H1 (cell line): ENCODE measurements at regions not wholly inside any gene's neighbourhood (a gene's known extent, or its start where the extent isn't known, plus 50 kb on each side); places are given as distances from the start of the nearest gene placed in this dataset.
A peak's percentile ranks its signal among the peaks of the same experiment; 100 is the strongest.

Experiments used
- CTCF ChIA-PET: fragments of 300-600 bp; sonication (Branson Sonifier 250); formaldehyde crosslinking; loops from one replicate; lab custom pipeline; 2021; ENCODE audit not compliant: partially characterized antibody; lab: Charles Lee
- POLR2A ChIA-PET: fragments of 300-600 bp; sonication (Branson Sonifier 250); formaldehyde crosslinking; loops from one replicate; lab custom pipeline; 2021; ENCODE audit warnings: inconsistent platforms; ENCODE audit not compliant: partially characterized antibody; lab: Charles Lee
- DNase-seq, 2 experiments: peaks; one replicate each; pipeline versions ENCODE4 v3.0.0 to v3.0.0-alpha.2; 2010 to 2022; ENCODE audit warnings: low spot score in 2 of 2, low read depth in 1 of 2, mixed read lengths in 1 of 2
- FAIRE-seq: peaks from 2 replicates; lab custom pipeline; 2011; peaks lifted over from hg19 to GRCh38; lab: Jason Lieb, UNC
- H2AFZ ChIP-seq: 2 replicates; pipeline ENCODE4 v1.8.1; 2012; ENCODE audit warnings: low read length, inconsistent platforms
- H2AK5ac ChIP-seq: 2 replicates; pipeline ENCODE4 v1.6.1; 2013; ENCODE audit warnings: low read depth, low read length
- H2BK120ac ChIP-seq: replicated peaks from 2 replicates; pipeline ENCODE3; 2013; ENCODE audit warnings: low read depth, low read length, inconsistent platforms
- H2BK12ac ChIP-seq: 2 replicates; pipeline ENCODE4 v1.6.1; 2013; ENCODE audit warnings: low read depth, low read length
- H2BK15ac ChIP-seq: 2 replicates; pipeline ENCODE4 v1.6.1; 2013; ENCODE audit warnings: low read length
- H2BK20ac ChIP-seq: 2 replicates; pipeline ENCODE4 v1.6.1; 2013; ENCODE audit warnings: low read length
- H2BK5ac ChIP-seq: 2 replicates; pipeline ENCODE4 v1.6.1; 2013; ENCODE audit warnings: low read depth, low read length
- H3K14ac ChIP-seq: 2 replicates; pipeline ENCODE4 v1.6.1; 2013; ENCODE audit warnings: inconsistent platforms; ENCODE audit not compliant: insufficient read length
- H3K18ac ChIP-seq: 2 replicates; pipeline ENCODE4 v1.6.1; 2013; ENCODE audit warnings: low read length; ENCODE audit errors: extremely low read depth
- H3K23ac ChIP-seq: 2 replicates; pipeline ENCODE4 v1.6.1; 2013; ENCODE audit warnings: inconsistent platforms; ENCODE audit not compliant: insufficient read length
- H3K23me2 ChIP-seq: 2 replicates; pipeline ENCODE4 v1.6.1; 2013; ENCODE audit warnings: low read depth, low read length
- H3K27ac ChIP-seq: 2 replicates; pipeline ENCODE4 v1.6.1; 2011; ENCODE audit warnings: low read depth, low read length, inconsistent platforms
- H3K27me3 ChIP-seq, 4 experiments: replicated peaks in 1 of 4; 1 replicate in 1 of 4; 2 replicates in 3 of 4; pipeline versions ENCODE4 v1.6.1 to v1.8.1; 2011 to 2013; ENCODE audit warnings: low read length in 3 of 4, mild to moderate bottlenecking in 3 of 4, inconsistent platforms in 2 of 4, mixed read lengths in 2 of 4, moderate library complexity in 1 of 4; ENCODE audit not compliant: control insufficient read depth in 3 of 4, insufficient read depth in 3 of 4; ENCODE audit errors: extremely low read depth in 1 of 4
- H3K36me3 ChIP-seq, 4 experiments: 2 replicates each; pipeline versions ENCODE4 v1.6.1 to v1.8.1; 2011 to 2013; ENCODE audit warnings: mild to moderate bottlenecking in 4 of 4, low read length in 3 of 4, moderate library complexity in 2 of 4, control low read depth in 1 of 4, inconsistent platforms in 1 of 4; ENCODE audit not compliant: insufficient read depth in 4 of 4, control insufficient read depth in 2 of 4
- H3K4ac ChIP-seq: replicated peaks from 2 replicates; pipeline ENCODE3; 2013; ENCODE audit warnings: low read length, low read depth, mixed read lengths, inconsistent platforms; ENCODE audit not compliant: insufficient read length
- H3K4me1 ChIP-seq, 4 experiments: replicated peaks in 1 of 4; 1 replicate in 1 of 4; 2 replicates in 3 of 4; pipeline versions ENCODE4 v1.6.1 to v1.8.1; 2011 to 2013; ENCODE audit warnings: low read length in 3 of 4, inconsistent platforms in 2 of 4, mixed read lengths in 1 of 4; ENCODE audit not compliant: insufficient read depth in 4 of 4, control insufficient read depth in 3 of 4
- H3K4me2 ChIP-seq, 2 experiments: 2 replicates each; pipeline versions ENCODE4 v1.6.1 to v1.8.1; 2011 to 2013; ENCODE audit warnings: low read depth in 2 of 2, low read length in 2 of 2, control low read depth in 1 of 2, inconsistent platforms in 1 of 2, mild to moderate bottlenecking in 1 of 2; ENCODE audit not compliant: insufficient read depth in 1 of 2
- H3K4me3 ChIP-seq, 4 experiments: fragments of 200-600, 300-600 bp in 1 of 4; sonication (generic), shearing (Covaris generic), sonication (Bioruptor Twin) in 1 of 4; 2 replicates each; pipeline versions ENCODE4 v1.5.1 to v1.8.1; 2011 to 2016; ENCODE audit warnings: low read length in 4 of 4, low read depth in 3 of 4, control low read depth in 2 of 4, inconsistent platforms in 2 of 4, mild to moderate bottlenecking in 2 of 4, mixed read lengths in 1 of 4, moderate library complexity in 1 of 4; ENCODE audit not compliant: insufficient read depth in 2 of 4; ENCODE audit errors: extremely low read depth in 1 of 4
- H3K56ac ChIP-seq: replicated peaks from 2 replicates; pipeline ENCODE3; 2013; ENCODE audit warnings: low read depth, mild to moderate bottlenecking, mixed read lengths, low read length, inconsistent platforms; ENCODE audit not compliant: insufficient read length
- H3K79me1 ChIP-seq: 2 replicates; pipeline ENCODE4 v1.6.1; 2013; ENCODE audit warnings: low read depth, low read length, control low read depth
- H3K79me2 ChIP-seq, 2 experiments: 2 replicates each; pipeline versions ENCODE4 v1.6.1 to v1.8.1; 2012 to 2013; ENCODE audit warnings: low read length in 2 of 2, mild to moderate bottlenecking in 2 of 2, inconsistent platforms in 1 of 2; ENCODE audit not compliant: insufficient read depth in 2 of 2, control insufficient read depth in 1 of 2
- H3K9ac ChIP-seq, 4 experiments: replicated peaks in 1 of 4; 1 replicate in 1 of 4; 2 replicates in 3 of 4; pipeline versions ENCODE4 v1.6.1 to v1.8.1; 2011 to 2013; ENCODE audit warnings: low read depth in 3 of 4, low read length in 3 of 4, control low read depth in 2 of 4, mild to moderate bottlenecking in 2 of 4, moderate library complexity in 2 of 4, inconsistent platforms in 1 of 4; ENCODE audit errors: extremely low read depth in 1 of 4
- H3K9me3 ChIP-seq, 2 experiments: 2 replicates each; pipeline versions ENCODE4 v1.6.1 to v1.8.1; 2012 to 2013; ENCODE audit warnings: mild to moderate bottlenecking in 2 of 2, moderate library complexity in 2 of 2, control low read depth in 1 of 2, inconsistent platforms in 1 of 2, low read depth in 1 of 2, low read length in 1 of 2, mixed read lengths in 1 of 2; ENCODE audit not compliant: insufficient read depth in 2 of 2
- H4K20me1 ChIP-seq, 2 experiments: replicated peaks in 1 of 2; 2 replicates each; pipeline versions ENCODE3 to v1.8.1; 2011 to 2013; ENCODE audit warnings: inconsistent platforms in 2 of 2, low read length in 2 of 2, mild to moderate bottlenecking in 1 of 2; ENCODE audit not compliant: insufficient read depth in 2 of 2, control insufficient read depth in 1 of 2
- H4K5ac ChIP-seq: 2 replicates; pipeline ENCODE4 v1.6.1; 2013; ENCODE audit warnings: low read length, low read depth, mixed read lengths, inconsistent platforms; ENCODE audit not compliant: insufficient read length
- H4K8ac ChIP-seq: 2 replicates; pipeline ENCODE4 v1.8.0; 2013; ENCODE audit warnings: mild to moderate bottlenecking, moderate library complexity, low read length, inconsistent platforms; ENCODE audit not compliant: insufficient read depth; ENCODE audit errors: extremely low read depth
- H4K91ac ChIP-seq: replicated peaks from 2 replicates; pipeline ENCODE3; 2013; ENCODE audit warnings: low read length, mixed read lengths, inconsistent platforms; ENCODE audit not compliant: insufficient read length
- BACH1 ChIP-seq: IDR thresholded peaks from 2 replicates; pipeline ENCODE4 v1.6.1; 2012; ENCODE audit warnings: low read length, improper control_type of control experiment
- GABPA ChIP-seq: IDR thresholded peaks from 2 replicates; pipeline ENCODE4 v1.6.1; 2011; ENCODE audit warnings: mild to moderate bottlenecking, low read length, moderate library complexity, borderline replicate concordance; ENCODE audit not compliant: insufficient read depth
- JUND ChIP-seq: IDR thresholded peaks from 2 replicates; pipeline ENCODE4 v1.6.1; 2011; ENCODE audit warnings: mild to moderate bottlenecking, improper control_type of control experiment, low read length
- SIN3A ChIP-seq, 2 experiments: IDR thresholded peaks in 1 of 2; conservative IDR thresholded peaks in 1 of 2; 2 replicates each; pipeline ENCODE4 v1.6.1; 2011 to 2012; ENCODE audit warnings: low read length in 2 of 2, improper control_type of control experiment in 1 of 2, low read depth in 1 of 2, mild to moderate bottlenecking in 1 of 2
- SP1 ChIP-seq: IDR thresholded peaks from 2 replicates; pipeline ENCODE4 v1.6.1; 2011; ENCODE audit warnings: low read depth, low read length
- WGBS, 2 experiments: shearing (Covaris generic) in 1 of 2; methylation state at CpG; one replicate each; pipeline versions ENCODE4 v1.1.6 to v1.1.7; 2013 to 2015; ENCODE audit warnings: low lambda C conversion rate in 2 of 2, mixed read lengths in 2 of 2, inconsistent platforms in 1 of 2, low coverage in 1 of 2, missing lambda C conversion rate in 1 of 2; ENCODE audit not compliant: insufficient replicate concordance in 2 of 2, insufficient coverage in 1 of 2, insufficient read length in 1 of 2; ENCODE audit errors: extremely low coverage in 1 of 2, missing lambda C conversion rate in 1 of 2; 5-methylcytosine and 5-hydroxymethylcytosine counted together

DNA sequence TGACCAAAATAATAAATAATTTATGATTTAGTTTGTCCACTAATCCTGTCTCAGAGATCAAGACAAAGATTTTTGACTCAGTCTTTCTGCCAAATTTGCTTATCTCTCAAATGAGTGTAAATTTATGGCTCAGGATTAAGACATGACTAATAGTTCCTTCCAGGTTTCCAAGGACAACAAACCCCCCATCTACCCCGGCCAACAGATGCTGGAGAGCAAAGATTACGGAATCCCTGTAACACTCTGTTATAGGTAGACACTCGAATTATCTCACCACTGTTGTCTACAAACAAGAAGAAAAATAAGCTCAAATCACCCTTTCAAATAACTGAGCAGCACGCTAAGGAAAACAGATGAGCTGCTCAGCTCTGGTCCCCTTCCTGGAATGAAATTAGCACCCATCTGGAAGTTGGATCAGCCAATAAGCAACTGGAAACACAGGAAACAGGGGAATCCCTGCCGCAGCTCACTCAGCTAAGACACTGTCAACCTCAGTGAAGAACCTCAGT, 56.8 kb upstream of the SVIL start:
- no peak overlapping the region for H3K14ac ChIP-seq
- H3K56ac ChIP-seq = no peak overlapping the region
- peaks cover 6 to 15% (median 15%) of the 10 kb centered on the region in 4 experiments; a peak in 5 of 7 replicates for H3K4me1 ChIP-seq
- H2BK5ac ChIP-seq = peak overlapping the region; percentile 0; the same call in 1 of the 2 replicates
- peaks cover 0 to 8% of the 10 kb centered on the region in 2 experiments; a peak in 2 of 4 replicates for H3K9me3 ChIP-seq
- no peak for FAIRE-seq
- 87% methylated on average over 5 of the region's 5 CpGs; no CpG with 5 or more reads in 1 of the 2 experiments for WGBS, 2 experiments
- no peak overlapping the region for H3K4ac ChIP-seq
- peak overlapping the region; percentile 53 for H3K27ac ChIP-seq
- no peak overlapping the region for H2AFZ ChIP-seq
- peak overlapping the region; percentile 73; the same call in 1 of the 2 replicates for H2BK20ac ChIP-seq
- H3K79me2 ChIP-seq = peaks cover 0 to 13% of the 10 kb centered on the region in 2 experiments; a peak in 1 of 4 replicates
- no peak overlapping the region for H2BK15ac ChIP-seq
- no peaks in the 10 kb centered on the region for H4K20me1 ChIP-seq
- H3K9ac ChIP-seq = no peak overlapping the region
- no peaks in the 10 kb centered on the region; the same call in 1 of the 2 replicates for H3K79me1 ChIP-seq
- peak overlapping the region; percentile 14 to 19; a peak in 1 of 4 replicates for H3K4me2 ChIP-seq
- H4K5ac ChIP-seq = no peak overlapping the region
- peak overlapping the region; percentile 23; the same call in 1 of the 2 replicates for H2BK12ac ChIP-seq
- no peaks in the 10 kb centered on the region; a peak in 1 of 8 replicates for H3K36me3 ChIP-seq
- no peak overlapping the region for H3K23ac ChIP-seq
- no peak overlapping the region for H3K4me3 ChIP-seq
- ChIA-PET POLR2A (interaction anchor here (1.3 kb wide), 1 partner anchor 44 kb away, joined by 3 read pairs; no protein-coding TSS in a partner anchor), CTCF (interaction anchor here (0.7 to 2.6 kb wide), 5 partner anchors 10 to 101 kb away, joined by 3 to 7 read pairs (median 5); no protein-coding TSS in a partner anchor)
- no peaks in the 10 kb centered on the region for H3K23me2 ChIP-seq
- H4K91ac ChIP-seq = peak overlapping the region; percentile 75
- H2AK5ac ChIP-seq = no peak overlapping the region
- TF ChIP-seq SP1 = no peak
- TF ChIP-seq GABPA = no peak
- no peak for TF ChIP-seq SIN3A (conservative IDR thresholded peaks at IDR 0.05 in 1 of 2, IDR thresholded peaks at IDR 0.05 in 1 of 2; ENCODE audit: low read depth in 1 of 2, low read length in 2 of 2)
- no peak for TF ChIP-seq BACH1
- no peak for TF ChIP-seq JUND
- H3K27me3 ChIP-seq = no peaks in the 10 kb centered on the region
- no peak overlapping the region for H2BK120ac ChIP-seq
- no peak for DNase-seq
- H4K8ac ChIP-seq = no peak overlapping the region
- peak overlapping the region; percentile 42; the same call in 1 of the 2 replicates for H3K18ac ChIP-seq
